HepG2 (cell line): ENCODE measurements at regions not wholly inside any gene's neighbourhood (a gene's known extent, or its start where the extent isn't known, plus 50 kb on each side); places are given as distances from the start of the nearest gene placed in this dataset.

Experiments
- ATAC-seq: fragments of 200-7000 bp; cut with Tn5 transposase; 3 replicates; pipeline ENCODE4 v1.9.1; 2020; ENCODE audit warnings: mild to moderate bottlenecking, moderate library complexity
- BruUV-seq: library from RNA; stranded (reverse); fragments of 400-500 nt; replicated peaks from 2 replicates; lab custom pipeline; 2021; lab: Mats Ljungman, UMichigan
- CTCF ChIA-PET: fragments of 300-600 bp; formaldehyde crosslinking; extraction: SDS; loops from one replicate; lab custom pipeline; 2021; ENCODE audit warnings: low total read pairs, inconsistent platforms, low intra/inter-chr PET ratio; lab: Yijun Ruan, JAX
- POLR2A ChIA-PET: fragments of 350-600 bp; sonication (Branson Sonifier 250); formaldehyde crosslinking; loops from one replicate; lab custom pipeline; 2020; ENCODE audit warnings: antibody characterized with exemption, inconsistent platforms; lab: Yijun Ruan, JAX
- DNase-seq: peaks from one replicate; pipeline ENCODE4 v3.0.0-alpha.2; 2015; ENCODE audit warnings: low spot score
- FAIRE-seq: peaks from 3 replicates; lab custom pipeline; 2011; peaks lifted over from hg19 to GRCh38; lab: Jason Lieb, UNC
- H2AFZ ChIP-seq: one replicate; pipeline ENCODE4 v1.6.1; 2011; ENCODE audit warnings: low read length, inconsistent platforms
- H3K27ac ChIP-seq: fragments of 300-600 bp; 3 replicates; pipeline ENCODE4 v1.8.0; 2011; ENCODE audit warnings: mixed run types, mild to moderate bottlenecking, mixed read lengths, low read length, inconsistent platforms; ENCODE audit not compliant: insufficient read depth; ENCODE audit errors: extremely low read length
- H3K27me3 ChIP-seq, 2 experiments: fragments of 200-600 bp in 1 of 2; 2 replicates in 1 of 2; 3 replicates in 1 of 2; pipeline versions ENCODE4 v1.6.0 to v1.8.0; 2011; ENCODE audit warnings: low read length in 2 of 2, mild to moderate bottlenecking in 2 of 2, moderate library complexity in 2 of 2, inconsistent platforms in 1 of 2; ENCODE audit not compliant: insufficient read depth in 2 of 2, control insufficient read depth in 1 of 2
- H3K36me3 ChIP-seq, 2 experiments: fragments of 200-600 bp in 1 of 2; replicated peaks in 1 of 2; 2 replicates in 1 of 2; 3 replicates in 1 of 2; pipeline versions ENCODE4 v1.5.1 to v1.8.0; 2011; ENCODE audit warnings: low read length in 2 of 2, inconsistent platforms in 1 of 2; ENCODE audit not compliant: insufficient read depth in 2 of 2, control insufficient read depth in 1 of 2
- H3K4me1 ChIP-seq: 2 replicates; pipeline ENCODE4 v1.5.1; 2012; ENCODE audit warnings: low read length, inconsistent platforms; ENCODE audit not compliant: insufficient read depth
- H3K4me2 ChIP-seq: 2 replicates; pipeline ENCODE4 v1.6.0; 2011; ENCODE audit warnings: low read depth, low read length, inconsistent platforms
- H3K4me3 ChIP-seq, 3 experiments: fragments of 200-600 bp in 1 of 3; sonication (generic), shearing (Covaris generic) in 1 of 3; replicated peaks in 1 of 3; 2 replicates each; pipeline ENCODE4 v1.5.1; 2011 to 2016; ENCODE audit warnings: low read length in 3 of 3, inconsistent platforms in 2 of 3, low read depth in 2 of 3, mild to moderate bottlenecking in 2 of 3, control low read depth in 1 of 3, mixed read lengths in 1 of 3; ENCODE audit not compliant: insufficient read depth in 1 of 3
- H3K79me2 ChIP-seq: one replicate; pipeline ENCODE4 v1.6.1; 2011; ENCODE audit warnings: low read length, inconsistent platforms; ENCODE audit not compliant: insufficient read depth
- H3K9ac ChIP-seq: 2 replicates; pipeline ENCODE4 v1.6.0; 2011; ENCODE audit warnings: mild to moderate bottlenecking, low read depth, low read length, inconsistent platforms; ENCODE audit not compliant: insufficient read depth
- H3K9me3 ChIP-seq: 2 replicates; pipeline ENCODE4 v1.5.1; 2012; ENCODE audit warnings: mild to moderate bottlenecking, low read length
- H4K20me1 ChIP-seq: 2 replicates; pipeline ENCODE4 v1.6.0; 2011; ENCODE audit warnings: inconsistent platforms, mild to moderate bottlenecking, low read length, moderate library complexity; ENCODE audit not compliant: insufficient read depth
- CEBPG ChIP-seq: IDR thresholded peaks from 2 replicates; pipeline ENCODE4 v1.6.1; 2016
- NFKB2 ChIP-seq: sonication (generic); formaldehyde crosslinking; IDR thresholded peaks from 2 replicates; pipeline ENCODE4 v1.4.0; 2020; ENCODE audit warnings: missing genetic modification reagents, borderline replicate concordance
- NFKBIZ ChIP-seq: IDR thresholded peaks from 2 replicates; pipeline ENCODE4 v1.6.1; 2018; ENCODE audit warnings: missing genetic modification reagents, missing compliant biosample characterization
- ZNF143 ChIP-seq: sonication (generic); formaldehyde crosslinking; IDR thresholded peaks from 2 replicates; pipeline ENCODE4 v1.4.0; 2020; ENCODE audit warnings: missing genetic modification reagents
- ZNF20 ChIP-seq: sonication (generic); formaldehyde crosslinking; IDR thresholded peaks from 2 replicates; pipeline ENCODE4 v1.4.0; 2020; ENCODE audit warnings: mild to moderate bottlenecking, moderate library complexity, missing genetic modification reagents
- WGBS: methylation state at CpG from one replicate; pipeline ENCODE4 v1.1.6; 2017; ENCODE audit warnings: low lambda C conversion rate; 5-methylcytosine and 5-hydroxymethylcytosine counted together
- in situ Hi-C: cut with HindIII; loops from 2 replicates; pipeline ENCODE4 v1.10.0; 2017; ENCODE audit warnings: low pct_unique_long_range_greater_than_20kb; ENCODE audit not compliant: extremely low pct_ligation_motif_present
- intact Hi-C: fragments of 100-400 bp; cut with micrococcal nuclease; formaldehyde crosslinking; loops from one replicate; pipeline ENCODE4 v1.10.0; 2022; ENCODE audit not compliant: unreplicated experiment
- TF ChIP-seq, protein P1 (sequence below): sonication (generic); formaldehyde crosslinking; IDR thresholded peaks from 2 replicates; pipeline ENCODE4 v1.4.0; 2020; ENCODE audit warnings: missing genetic modification reagents, mild to moderate bottlenecking, borderline replicate concordance

DNA sequence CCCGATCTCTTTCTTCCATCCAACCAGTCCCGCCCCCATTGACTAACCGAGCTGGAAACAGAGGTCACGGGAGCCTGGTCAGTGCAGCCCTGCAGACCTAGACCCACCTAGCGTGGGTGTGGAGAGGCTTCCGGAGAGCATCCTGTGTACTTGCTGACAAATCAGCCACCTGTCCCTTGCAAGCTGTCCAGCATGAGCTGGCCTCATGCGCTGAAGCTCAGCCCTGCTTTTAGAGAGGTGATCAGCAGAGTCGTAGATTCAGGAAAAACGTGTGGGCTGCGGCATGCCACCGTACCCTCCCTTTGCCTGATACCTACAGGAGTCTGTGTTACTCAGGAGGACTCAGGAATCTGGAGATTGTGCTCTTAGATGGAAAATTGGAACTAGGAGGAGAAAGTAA, 80.3 kb upstream of the UQCRFS1 start:
- Histone ChIP-seq H3K9ac (no peak overlapping the region), H3K4me3 (no peak overlapping the region), H3K4me1 (no peaks in the 10 kb centered on the region), H3K9me3 (no peaks in the 10 kb centered on the region), H3K4me2 (no peak overlapping the region), H4K20me1 (no peaks in the 10 kb centered on the region), H3K79me2 (no peaks in the 10 kb centered on the region), H3K36me3 (no peaks in the 10 kb centered on the region), H2AFZ (no peak overlapping the region), H3K27ac (no peak overlapping the region), H3K27me3 (no peaks in the 10 kb centered on the region; a peak in 2 of 5 replicates)
- no peak for ATAC-seq
- intact Hi-C loops (no loop called here), in situ Hi-C loops (no loop called here)
- POLR2A ChIA-PET: no interaction called here
- DNase-seq: no peak
- TF ChIP-seq, protein P1, sequence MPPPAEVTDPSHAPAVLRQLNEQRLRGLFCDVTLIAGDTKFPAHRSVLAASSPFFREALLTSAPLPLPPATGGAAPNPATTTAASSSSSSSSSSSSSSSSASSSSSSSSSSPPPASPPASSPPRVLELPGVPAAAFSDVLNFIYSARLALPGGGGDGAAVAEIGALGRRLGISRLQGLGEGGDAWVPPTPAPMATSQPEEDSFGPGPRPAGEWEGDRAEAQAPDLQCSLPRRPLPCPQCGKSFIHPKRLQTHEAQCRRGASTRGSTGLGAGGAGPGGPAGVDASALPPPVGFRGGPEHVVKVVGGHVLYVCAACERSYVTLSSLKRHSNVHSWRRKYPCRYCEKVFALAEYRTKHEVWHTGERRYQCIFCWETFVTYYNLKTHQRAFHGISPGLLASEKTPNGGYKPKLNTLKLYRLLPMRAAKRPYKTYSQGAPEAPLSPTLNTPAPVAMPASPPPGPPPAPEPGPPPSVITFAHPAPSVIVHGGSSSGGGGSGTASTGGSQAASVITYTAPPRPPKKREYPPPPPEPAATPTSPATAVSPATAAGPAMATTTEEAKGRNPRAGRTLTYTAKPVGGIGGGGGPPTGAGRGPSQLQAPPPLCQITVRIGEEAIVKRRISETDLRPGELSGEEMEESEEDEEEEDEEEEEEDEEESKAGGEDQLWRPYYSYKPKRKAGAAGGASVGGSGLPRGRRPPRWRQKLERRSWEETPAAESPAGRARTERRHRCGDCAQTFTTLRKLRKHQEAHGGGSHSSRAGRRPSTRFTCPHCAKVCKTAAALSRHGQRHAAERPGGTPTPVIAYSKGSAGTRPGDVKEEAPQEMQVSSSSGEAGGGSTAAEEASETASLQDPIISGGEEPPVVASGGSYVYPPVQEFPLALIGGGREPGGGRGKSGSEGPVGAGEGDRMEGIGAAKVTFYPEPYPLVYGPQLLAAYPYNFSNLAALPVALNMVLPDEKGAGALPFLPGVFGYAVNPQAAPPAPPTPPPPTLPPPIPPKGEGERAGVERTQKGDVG (CRISPR knock-in tag): no peak
- TF ChIP-seq NFKB2 (CRISPR knock-in tag): no peak
- TF ChIP-seq CEBPG: no peak
- no peak for TF ChIP-seq NFKBIZ (CRISPR knock-in tag)
- no peak for TF ChIP-seq ZNF20 (CRISPR knock-in tag)
- no peak for TF ChIP-seq ZNF143 (CRISPR knock-in tag)
- no peak for FAIRE-seq
- CTCF ChIA-PET: no interaction called here
- WGBS: 20% methylated on average over 9 of the region's 11 CpGs
- no TSS peak for BruUV-seq
